Endothelial cell of umbilical vein (primary cell): ENCODE measurements at regions not wholly inside any gene's neighbourhood (a gene's known extent, or its start where the extent isn't known, plus 50 kb on each side); places are given as distances from the start of the nearest gene placed in this dataset.

ENCODE experiments used
- BruUV-seq: library from RNA; stranded (reverse); fragments of 400-500 nt; replicated peaks from 2 replicates; lab custom pipeline; 2021; lab: Mats Ljungman, UMichigan
- CTCF ChIA-PET: fragments of 300-600, 350-600 bp; sonication (Branson Sonifier 250); formaldehyde crosslinking; loops from one replicate; lab custom pipeline; 2021; ENCODE audit warnings: antibody characterized with exemption, inconsistent platforms; lab: Charles Lee
- POLR2A ChIA-PET: fragments of 300-600, 350-600 bp; sonication (Branson Sonifier 250); formaldehyde crosslinking; loops from one replicate; lab custom pipeline; 2021; ENCODE audit warnings: antibody characterized with exemption, inconsistent platforms; lab: Charles Lee
- DNase-seq: peaks from one replicate; pipeline ENCODE4 v3.0.0-alpha.2; 2011; ENCODE audit warnings: low read depth, low spot score
- FAIRE-seq: peaks from 2 replicates; lab custom pipeline; 2011; peaks lifted over from hg19 to GRCh38; lab: Jason Lieb, UNC
- H2AFZ ChIP-seq: 2 replicates; pipeline ENCODE4 v1.6.0; 2012; ENCODE audit warnings: low read depth, low read length, control low read depth, inconsistent platforms
- H3K27ac ChIP-seq: 2 replicates; pipeline ENCODE4 v1.5.1; 2011; ENCODE audit warnings: low read depth, mild to moderate bottlenecking, control low read depth, low read length, moderate library complexity; ENCODE audit not compliant: insufficient read depth
- H3K27me3 ChIP-seq, 2 experiments: 2 replicates each; pipeline versions ENCODE4 v1.6.0 to v1.6.1; 2011; ENCODE audit warnings: low read length in 2 of 2, mixed read lengths in 1 of 2; ENCODE audit not compliant: control insufficient read depth in 2 of 2, insufficient read depth in 2 of 2
- H3K36me3 ChIP-seq, 2 experiments: 2 replicates in 1 of 2; 3 replicates in 1 of 2; pipeline ENCODE4 v1.5.1; 2011; ENCODE audit warnings: low read length in 2 of 2, mild to moderate bottlenecking in 1 of 2, moderate library complexity in 1 of 2; ENCODE audit not compliant: control insufficient read depth in 2 of 2, insufficient read depth in 2 of 2; ENCODE audit errors: extremely low read depth in 1 of 2
- H3K4me1 ChIP-seq: 3 replicates; pipeline ENCODE4 v1.5.1; 2011; ENCODE audit warnings: mild to moderate bottlenecking, low read length; ENCODE audit not compliant: control insufficient read depth, insufficient read depth; ENCODE audit errors: extremely low read depth
- H3K4me2 ChIP-seq: 2 replicates; pipeline ENCODE4 v1.6.1; 2011; ENCODE audit warnings: low read length, control low read depth, mixed read lengths; ENCODE audit not compliant: insufficient read depth
- H3K4me3 ChIP-seq, 3 experiments: fragments of 200-600 bp in 1 of 3; sonication (generic), shearing (Covaris generic) in 1 of 3; replicated peaks in 1 of 3; 2 replicates each; pipeline ENCODE4 v1.5.1; 2011 to 2016; ENCODE audit warnings: control low read depth in 3 of 3, low read length in 3 of 3, mild to moderate bottlenecking in 2 of 3, inconsistent platforms in 1 of 3, low read depth in 1 of 3, moderate library complexity in 1 of 3; ENCODE audit not compliant: insufficient read depth in 1 of 3
- H3K79me2 ChIP-seq: 2 replicates; pipeline ENCODE4 v1.6.0; 2012; ENCODE audit warnings: low read length, inconsistent platforms; ENCODE audit not compliant: control insufficient read depth, insufficient read depth
- H3K9ac ChIP-seq: replicated peaks from 2 replicates; pipeline ENCODE3; 2011; ENCODE audit warnings: low read length, control low read depth; ENCODE audit not compliant: insufficient read depth; ENCODE audit errors: extremely low read depth
- H3K9me1 ChIP-seq: replicated peaks from 3 replicates; pipeline ENCODE4 v1.6.0; 2011; ENCODE audit warnings: mild to moderate bottlenecking, low read length; ENCODE audit not compliant: control insufficient read depth, insufficient read depth; ENCODE audit errors: extremely low read depth
- H3K9me3 ChIP-seq: replicated peaks from 2 replicates; pipeline ENCODE4 v1.5.1; 2012; ENCODE audit warnings: low read length, inconsistent platforms; ENCODE audit not compliant: control insufficient read depth, insufficient read depth
- H4K20me1 ChIP-seq: replicated peaks from 2 replicates; pipeline ENCODE3; 2011; ENCODE audit warnings: mild to moderate bottlenecking, low read length; ENCODE audit not compliant: control insufficient read depth, insufficient read depth; ENCODE audit errors: extremely low read depth
- EZH2 ChIP-seq: IDR thresholded peaks from 2 replicates; pipeline ENCODE4 v1.6.1; 2012; ENCODE audit warnings: borderline replicate concordance, low read depth, mild to moderate bottlenecking, moderate library complexity, low read length, inconsistent platforms; ENCODE audit not compliant: severe bottlenecking
- FOS ChIP-seq: IDR thresholded peaks from 2 replicates; pipeline ENCODE4 v1.6.1; 2011; ENCODE audit warnings: mild to moderate bottlenecking, low read length, moderate library complexity, borderline replicate concordance; ENCODE audit not compliant: insufficient read depth
- GATA2 ChIP-seq: IDR thresholded peaks from 2 replicates; pipeline ENCODE4 v1.7.0; 2011; ENCODE audit warnings: low read depth, mild to moderate bottlenecking, moderate library complexity, mixed read lengths, low read length; ENCODE audit not compliant: insufficient read length, insufficient read depth
- JUN ChIP-seq: IDR thresholded peaks from 2 replicates; pipeline ENCODE4 v1.6.1; 2011; ENCODE audit warnings: borderline replicate concordance, low read depth; ENCODE audit not compliant: insufficient read length, insufficient read depth
- MYC ChIP-seq: IDR thresholded peaks from one replicate; pipeline ENCODE4 v1.6.1; 2011; ENCODE audit warnings: mild to moderate bottlenecking, low read depth, low read length
- POLR2A ChIP-seq: IDR thresholded peaks from 2 replicates; pipeline ENCODE4 v1.6.1; 2012; ENCODE audit warnings: low read depth, mild to moderate bottlenecking, control low read depth, low read length
- POLR2AphosphoS5 ChIP-seq: IDR thresholded peaks from 2 replicates; pipeline ENCODE4 v1.6.1; 2012; ENCODE audit warnings: low read depth, mild to moderate bottlenecking, control low read depth, low read length, moderate library complexity; ENCODE audit not compliant: insufficient read depth
- dilution Hi-C: fragments of 300-500 bp; cut with MboI; formaldehyde crosslinking; loops from one replicate; pipeline ENCODE4 v1.15.0; 2019; ENCODE audit warnings: low sequenced_read_pairs; ENCODE audit not compliant: extremely low pct_ligation_motif_present
- intact Hi-C: fragments of 100-400 bp; cut with micrococcal nuclease; formaldehyde crosslinking; loops from one replicate; pipeline ENCODE4 v1.10.0; 2022
- TF ChIP-seq, protein P1 (sequence below): IDR thresholded peaks from 2 replicates; pipeline ENCODE4 v1.6.1; 2011; ENCODE audit not compliant: insufficient read depth, insufficient read length
- TF ChIP-seq, protein P2 (sequence below), 2 donors: IDR thresholded peaks; 1 replicate in 1 of 2; 2 replicates in 1 of 2; pipeline ENCODE4 v1.5.1; 2011; ENCODE audit warnings: low read length in 2 of 2, mild to moderate bottlenecking in 2 of 2, moderate library complexity in 2 of 2, control low read depth in 1 of 2, inconsistent platforms in 1 of 2, low read depth in 1 of 2; ENCODE audit not compliant: insufficient read depth in 1 of 2; ENCODE audit errors: extremely low read depth in 1 of 2

DNA sequence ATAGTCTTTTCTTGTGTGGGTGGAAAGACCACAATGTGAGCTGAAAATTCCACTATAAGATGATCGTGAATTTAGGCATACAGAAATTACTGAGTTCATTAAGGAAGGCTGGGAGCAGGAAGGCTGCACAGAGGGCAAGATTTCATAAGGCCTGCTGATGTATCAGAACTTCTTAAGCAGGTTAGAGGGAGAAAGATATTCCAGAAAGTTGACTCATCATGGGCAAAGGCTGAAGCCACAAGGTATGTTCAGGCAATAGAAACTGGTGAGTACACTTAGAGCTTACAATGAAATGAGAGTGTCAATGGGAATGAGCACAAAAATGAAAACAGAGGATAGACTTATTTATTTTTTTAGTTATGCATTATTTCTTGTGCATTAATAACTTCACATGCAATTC lies 618.6 kb downstream of the CBLN4 start:
- H3K79me2 ChIP-seq: no peaks in the 10 kb centered on the region
- no peak overlapping the region for H3K4me3 ChIP-seq
- intact Hi-C loops (no loop called here), dilution Hi-C loops (no loop called here)
- H4K20me1 ChIP-seq: no peaks in the 10 kb centered on the region
- no peak overlapping the region for H3K27ac ChIP-seq
- no peak for DNase-seq
- H3K4me2 ChIP-seq: no peak overlapping the region
- ChIA-PET POLR2A (no interaction called here), CTCF (no interaction called here)
- H2AFZ ChIP-seq: no peak overlapping the region
- H3K9me1 ChIP-seq: no peaks in the 10 kb centered on the region
- TF ChIP-seq FOS: no peak
- TF ChIP-seq POLR2A: no peak
- no peak for TF ChIP-seq MYC
- TF ChIP-seq POLR2AphosphoS5: no peak
- TF ChIP-seq JUN: no peak
- TF ChIP-seq, protein P1, sequence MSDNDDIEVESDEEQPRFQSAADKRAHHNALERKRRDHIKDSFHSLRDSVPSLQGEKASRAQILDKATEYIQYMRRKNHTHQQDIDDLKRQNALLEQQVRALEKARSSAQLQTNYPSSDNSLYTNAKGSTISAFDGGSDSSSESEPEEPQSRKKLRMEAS: no peak
- TF ChIP-seq, protein P2, sequence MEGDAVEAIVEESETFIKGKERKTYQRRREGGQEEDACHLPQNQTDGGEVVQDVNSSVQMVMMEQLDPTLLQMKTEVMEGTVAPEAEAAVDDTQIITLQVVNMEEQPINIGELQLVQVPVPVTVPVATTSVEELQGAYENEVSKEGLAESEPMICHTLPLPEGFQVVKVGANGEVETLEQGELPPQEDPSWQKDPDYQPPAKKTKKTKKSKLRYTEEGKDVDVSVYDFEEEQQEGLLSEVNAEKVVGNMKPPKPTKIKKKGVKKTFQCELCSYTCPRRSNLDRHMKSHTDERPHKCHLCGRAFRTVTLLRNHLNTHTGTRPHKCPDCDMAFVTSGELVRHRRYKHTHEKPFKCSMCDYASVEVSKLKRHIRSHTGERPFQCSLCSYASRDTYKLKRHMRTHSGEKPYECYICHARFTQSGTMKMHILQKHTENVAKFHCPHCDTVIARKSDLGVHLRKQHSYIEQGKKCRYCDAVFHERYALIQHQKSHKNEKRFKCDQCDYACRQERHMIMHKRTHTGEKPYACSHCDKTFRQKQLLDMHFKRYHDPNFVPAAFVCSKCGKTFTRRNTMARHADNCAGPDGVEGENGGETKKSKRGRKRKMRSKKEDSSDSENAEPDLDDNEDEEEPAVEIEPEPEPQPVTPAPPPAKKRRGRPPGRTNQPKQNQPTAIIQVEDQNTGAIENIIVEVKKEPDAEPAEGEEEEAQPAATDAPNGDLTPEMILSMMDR (IDR thresholded peaks at IDR 0.05; ENCODE audit: extremely low read depth in 1 of 2, insufficient read depth in 1 of 2, low read depth in 1 of 2, low read length in 2 of 2): no peak
- no peak for TF ChIP-seq GATA2
- no peak for TF ChIP-seq EZH2
- no peaks in the 10 kb centered on the region for H3K36me3 ChIP-seq
- no peak overlapping the region for H3K9ac ChIP-seq
- H3K4me1 ChIP-seq: no peaks in the 10 kb centered on the region
- peaks cover 8% of the 10 kb centered on the region for H3K9me3 ChIP-seq
- BruUV-seq: no TSS peak
- FAIRE-seq: no peak
- no peaks in the 10 kb centered on the region for H3K27me3 ChIP-seq
